ENCODE measurements at regions not wholly inside any gene's neighbourhood (a gene's known extent, or its start where the extent isn't known, plus 50 kb on each side); places are given as distances from the start of the nearest gene placed in this dataset.

DNA sequence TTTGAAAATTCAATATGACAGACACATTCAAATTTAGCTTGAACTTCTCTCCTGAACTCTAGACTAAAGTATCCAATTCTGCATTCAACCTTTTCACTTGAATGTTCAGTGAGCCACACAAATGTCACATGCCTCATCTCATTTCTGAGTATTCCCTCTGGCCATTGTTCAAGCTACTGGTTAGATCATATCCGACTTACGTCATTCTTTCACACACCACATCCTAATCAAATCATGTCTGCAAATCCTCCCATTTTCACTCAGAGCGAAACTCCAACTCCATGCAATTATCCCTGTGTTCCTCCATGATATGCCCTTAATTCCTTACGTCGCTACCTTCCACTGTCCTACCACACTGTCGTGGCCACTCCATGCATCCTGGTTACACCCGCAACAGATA is 425.1 kb downstream of the CBLN2 start:
- intact Hi-C loops (cut with micrococcal nuclease; ENCODE audit: unreplicated experiment) = no loop called here
- H3K27me3 ChIP-seq (ENCODE audit: control insufficient read depth in 1 of 2, insufficient read depth in 2 of 2, low read length in 2 of 2) = no peaks in the 10 kb centered on the region
- no peak overlapping the region for H3K27ac ChIP-seq (ENCODE audit: extremely low read length, insufficient read depth, low read length)
- no peaks in the 10 kb centered on the region for H3K36me3 ChIP-seq (replicated peaks in 1 of 2; ENCODE audit: control insufficient read depth in 1 of 2, insufficient read depth in 2 of 2, low read length in 2 of 2)
- no peak overlapping the region for H2AFZ ChIP-seq (ENCODE audit: low read length)
- BruUV-seq (replicated peaks) = no TSS peak
- WGBS (ENCODE audit: low lambda C conversion rate) = 34% methylated on average over 7 of the region's 7 CpGs
- no peak overlapping the region for H3K4me2 ChIP-seq (ENCODE audit: low read depth, low read length)
- TF ChIP-seq ZBTB7A (CRISPR knock-in tag; IDR thresholded peaks at IDR 0.05) = no peak
- TF ChIP-seq, protein P1, sequence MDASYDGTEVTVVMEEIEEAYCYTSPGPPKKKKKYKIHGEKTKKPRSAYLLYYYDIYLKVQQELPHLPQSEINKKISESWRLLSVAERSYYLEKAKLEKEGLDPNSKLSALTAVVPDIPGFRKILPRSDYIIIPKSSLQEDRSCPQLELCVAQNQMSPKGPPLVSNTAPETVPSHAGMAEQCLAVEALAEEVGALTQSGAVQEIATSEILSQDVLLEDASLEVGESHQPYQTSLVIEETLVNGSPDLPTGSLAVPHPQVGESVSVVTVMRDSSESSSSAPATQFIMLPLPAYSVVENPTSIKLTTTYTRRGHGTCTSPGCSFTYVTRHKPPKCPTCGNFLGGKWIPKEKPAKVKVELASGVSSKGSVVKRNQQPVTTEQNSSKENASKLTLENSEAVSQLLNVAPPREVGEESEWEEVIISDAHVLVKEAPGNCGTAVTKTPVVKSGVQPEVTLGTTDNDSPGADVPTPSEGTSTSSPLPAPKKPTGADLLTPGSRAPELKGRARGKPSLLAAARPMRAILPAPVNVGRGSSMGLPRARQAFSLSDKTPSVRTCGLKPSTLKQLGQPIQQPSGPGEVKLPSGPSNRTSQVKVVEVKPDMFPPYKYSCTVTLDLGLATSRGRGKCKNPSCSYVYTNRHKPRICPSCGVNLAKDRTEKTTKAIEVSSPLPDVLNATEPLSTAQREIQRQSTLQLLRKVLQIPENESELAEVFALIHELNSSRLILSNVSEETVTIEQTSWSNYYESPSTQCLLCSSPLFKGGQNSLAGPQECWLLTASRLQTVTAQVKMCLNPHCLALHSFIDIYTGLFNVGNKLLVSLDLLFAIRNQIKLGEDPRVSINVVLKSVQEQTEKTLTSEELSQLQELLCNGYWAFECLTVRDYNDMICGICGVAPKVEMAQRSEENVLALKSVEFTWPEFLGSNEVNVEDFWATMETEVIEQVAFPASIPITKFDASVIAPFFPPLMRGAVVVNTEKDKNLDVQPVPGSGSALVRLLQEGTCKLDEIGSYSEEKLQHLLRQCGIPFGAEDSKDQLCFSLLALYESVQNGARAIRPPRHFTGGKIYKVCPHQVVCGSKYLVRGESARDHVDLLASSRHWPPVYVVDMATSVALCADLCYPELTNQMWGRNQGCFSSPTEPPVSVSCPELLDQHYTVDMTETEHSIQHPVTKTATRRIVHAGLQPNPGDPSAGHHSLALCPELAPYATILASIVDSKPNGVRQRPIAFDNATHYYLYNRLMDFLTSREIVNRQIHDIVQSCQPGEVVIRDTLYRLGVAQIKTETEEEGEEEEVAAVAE (CRISPR knock-in tag; IDR thresholded peaks at IDR 0.05; ENCODE audit: borderline replicate concordance) = no peak
- TF ChIP-seq, protein P2, sequence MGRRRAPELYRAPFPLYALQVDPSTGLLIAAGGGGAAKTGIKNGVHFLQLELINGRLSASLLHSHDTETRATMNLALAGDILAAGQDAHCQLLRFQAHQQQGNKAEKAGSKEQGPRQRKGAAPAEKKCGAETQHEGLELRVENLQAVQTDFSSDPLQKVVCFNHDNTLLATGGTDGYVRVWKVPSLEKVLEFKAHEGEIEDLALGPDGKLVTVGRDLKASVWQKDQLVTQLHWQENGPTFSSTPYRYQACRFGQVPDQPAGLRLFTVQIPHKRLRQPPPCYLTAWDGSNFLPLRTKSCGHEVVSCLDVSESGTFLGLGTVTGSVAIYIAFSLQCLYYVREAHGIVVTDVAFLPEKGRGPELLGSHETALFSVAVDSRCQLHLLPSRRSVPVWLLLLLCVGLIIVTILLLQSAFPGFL (CRISPR knock-in tag; IDR thresholded peaks at IDR 0.05) = no peak
- TF ChIP-seq, protein P3, sequence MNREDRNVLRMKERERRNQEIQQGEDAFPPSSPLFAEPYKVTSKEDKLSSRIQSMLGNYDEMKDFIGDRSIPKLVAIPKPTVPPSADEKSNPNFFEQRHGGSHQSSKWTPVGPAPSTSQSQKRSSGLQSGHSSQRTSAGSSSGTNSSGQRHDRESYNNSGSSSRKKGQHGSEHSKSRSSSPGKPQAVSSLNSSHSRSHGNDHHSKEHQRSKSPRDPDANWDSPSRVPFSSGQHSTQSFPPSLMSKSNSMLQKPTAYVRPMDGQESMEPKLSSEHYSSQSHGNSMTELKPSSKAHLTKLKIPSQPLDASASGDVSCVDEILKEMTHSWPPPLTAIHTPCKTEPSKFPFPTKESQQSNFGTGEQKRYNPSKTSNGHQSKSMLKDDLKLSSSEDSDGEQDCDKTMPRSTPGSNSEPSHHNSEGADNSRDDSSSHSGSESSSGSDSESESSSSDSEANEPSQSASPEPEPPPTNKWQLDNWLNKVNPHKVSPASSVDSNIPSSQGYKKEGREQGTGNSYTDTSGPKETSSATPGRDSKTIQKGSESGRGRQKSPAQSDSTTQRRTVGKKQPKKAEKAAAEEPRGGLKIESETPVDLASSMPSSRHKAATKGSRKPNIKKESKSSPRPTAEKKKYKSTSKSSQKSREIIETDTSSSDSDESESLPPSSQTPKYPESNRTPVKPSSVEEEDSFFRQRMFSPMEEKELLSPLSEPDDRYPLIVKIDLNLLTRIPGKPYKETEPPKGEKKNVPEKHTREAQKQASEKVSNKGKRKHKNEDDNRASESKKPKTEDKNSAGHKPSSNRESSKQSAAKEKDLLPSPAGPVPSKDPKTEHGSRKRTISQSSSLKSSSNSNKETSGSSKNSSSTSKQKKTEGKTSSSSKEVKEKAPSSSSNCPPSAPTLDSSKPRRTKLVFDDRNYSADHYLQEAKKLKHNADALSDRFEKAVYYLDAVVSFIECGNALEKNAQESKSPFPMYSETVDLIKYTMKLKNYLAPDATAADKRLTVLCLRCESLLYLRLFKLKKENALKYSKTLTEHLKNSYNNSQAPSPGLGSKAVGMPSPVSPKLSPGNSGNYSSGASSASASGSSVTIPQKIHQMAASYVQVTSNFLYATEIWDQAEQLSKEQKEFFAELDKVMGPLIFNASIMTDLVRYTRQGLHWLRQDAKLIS (CRISPR knock-in tag; IDR thresholded peaks at IDR 0.05) = no peak
- no peak for TF ChIP-seq ZBTB3 (CRISPR knock-in tag; IDR thresholded peaks at IDR 0.05; ENCODE audit: borderline replicate concordance, low read depth)
- TF ChIP-seq ATF7 (IDR thresholded peaks at IDR 0.05) = peak; percentile 75
- TF ChIP-seq ATF7 (CRISPR knock-in tag; IDR thresholded peaks at IDR 0.05) = no peak
- TF ChIP-seq, protein P4, sequence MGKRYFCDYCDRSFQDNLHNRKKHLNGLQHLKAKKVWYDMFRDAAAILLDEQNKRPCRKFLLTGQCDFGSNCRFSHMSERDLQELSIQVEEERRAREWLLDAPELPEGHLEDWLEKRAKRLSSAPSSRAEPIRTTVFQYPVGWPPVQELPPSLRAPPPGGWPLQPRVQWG (CRISPR knock-in tag; IDR thresholded peaks at IDR 0.05; ENCODE audit: borderline replicate concordance, low read depth) = no peak
- no peak for TF ChIP-seq ZNF256 (CRISPR knock-in tag; conservative IDR thresholded peaks at IDR 0.05)
- no peak overlapping the region for H3K9ac ChIP-seq (ENCODE audit: insufficient read depth, low read depth, low read length)
- ChIA-PET CTCF (ENCODE audit: low intra/inter-chr PET ratio, low total read pairs) (no interaction called here), POLR2A (no interaction called here)
- no peak for ATAC-seq
- no peaks in the 10 kb centered on the region for H3K79me2 ChIP-seq (ENCODE audit: insufficient read depth, low read length)
- no peaks in the 10 kb centered on the region; the same call in 1 of the 2 replicates for H3K9me3 ChIP-seq (ENCODE audit: low read length)
- H3K4me1 ChIP-seq (ENCODE audit: insufficient read depth, low read length) = no peaks in the 10 kb centered on the region
- H4K20me1 ChIP-seq (ENCODE audit: insufficient read depth, low read length) = no peaks in the 10 kb centered on the region
- in situ Hi-C loops (cut with HindIII; ENCODE audit: extremely low pct_ligation_motif_present, low pct_unique_long_range_greater_than_20kb) = no loop called here
- no peak for FAIRE-seq
- DNase-seq (ENCODE audit: low spot score) = no peak
- no peak overlapping the region for H3K4me3 ChIP-seq (replicated peaks in 1 of 3; ENCODE audit: insufficient read depth in 1 of 3, low read depth in 2 of 3, low read length in 3 of 3)

Data from HepG2 (cell line).